Esophagus (tissue), 2 donors: ENCODE measurements at regions not wholly inside any gene's neighbourhood (a gene's known extent, or its start where the extent isn't known, plus 50 kb on each side); places are given as distances from the start of the nearest gene placed in this dataset.
"Not testable (repeated sequence)": the region's sequence is repeated elsewhere in the genome, so short reads cannot be mapped to it uniquely, and the experiment has no call there.

Experiments used
- H3K27ac ChIP-seq, 2 donors: one replicate each; pipeline ENCODE4 v1.5.1; 2013; ENCODE audit warnings: low read depth in 2 of 2, mild to moderate bottlenecking in 2 of 2, inconsistent platforms in 1 of 2, low read length in 1 of 2, moderate library complexity in 1 of 2
- H3K27me3 ChIP-seq, 2 donors: one replicate each; pipeline ENCODE4 v1.6.1; 2013; ENCODE audit warnings: low read length in 2 of 2, control low read depth in 1 of 2, mild to moderate bottlenecking in 1 of 2; ENCODE audit not compliant: insufficient read depth in 2 of 2, control insufficient read depth in 1 of 2
- H3K36me3 ChIP-seq, 2 donors: one replicate each; pipeline ENCODE4 v1.6.1; 2013; ENCODE audit warnings: low read length in 1 of 2; ENCODE audit not compliant: control insufficient read depth in 2 of 2, insufficient read depth in 2 of 2
- H3K4me1 ChIP-seq, 2 donors: one replicate each; pipeline ENCODE4 v1.6.1; 2013; ENCODE audit warnings: low read length in 1 of 2; ENCODE audit not compliant: control insufficient read depth in 2 of 2, insufficient read depth in 2 of 2
- H3K4me3 ChIP-seq, 2 donors: one replicate each; pipeline ENCODE4 v1.5.1; 2013; ENCODE audit warnings: low read length in 2 of 2, mild to moderate bottlenecking in 2 of 2, low read depth in 1 of 2, moderate library complexity in 1 of 2
- H3K9me3 ChIP-seq, 2 donors: one replicate each; pipeline ENCODE4 v1.6.1; 2013; ENCODE audit warnings: mild to moderate bottlenecking in 2 of 2, low read depth in 1 of 2, low read length in 1 of 2, moderate library complexity in 1 of 2; ENCODE audit not compliant: control insufficient read depth in 2 of 2, insufficient read depth in 1 of 2
- WGBS, 2 donors: extraction: QIAGEN DNeasy Blood & Tissue Kit; methylation state at CpG; one replicate each; pipeline ENCODE4 v1.1.7; 2013; 5-methylcytosine and 5-hydroxymethylcytosine counted together
- donor health status: healthy with polysubstance abuse.
- donor health status: Bipolar disorder and iron deficiency.

GRCh38 chr14:54010981-54011380 is 54.4 kb upstream of the BMP4 start:
- Histone ChIP-seq H3K27me3 (no peaks in the 10 kb centered on the region), H3K27ac (no peak overlapping the region), H3K36me3 (no peaks in the 10 kb centered on the region), H3K4me3 (no peak overlapping the region), H3K9me3 (no peaks in the 10 kb centered on the region), H3K4me1 (no peaks in the 10 kb centered on the region)
- 68 to 78% methylated on average over 2 of the region's 2 CpGs for WGBS, 2 donors

- Histone ChIP-seq H3K36me3 (no peaks in the 10 kb centered on the region), H3K4me1 (no peaks in the 10 kb centered on the region), H3K27ac (no peak overlapping the region), H3K4me3 (no peak overlapping the region), H3K27me3 (no peaks in the 10 kb centered on the region), H3K9me3 (no peaks in the 10 kb centered on the region)
- 75 to 79% methylated on average over 2 of the region's 2 CpGs for WGBS, 2 donors
Observed at GRCh38 chr14:54023027-54023426, 66.4 kb upstream of the BMP4 start.

- no peaks in the 10 kb centered on the region for H3K36me3 ChIP-seq
- no peak overlapping the region for H3K4me3 ChIP-seq
- H3K4me1 ChIP-seq = no peaks in the 10 kb centered on the region
- WGBS, 2 donors = 60 to 73% methylated on average over 1 of the region's 1 CpG
- H3K9me3 ChIP-seq = no peaks in the 10 kb centered on the region
- no peak overlapping the region for H3K27ac ChIP-seq
- no peaks in the 10 kb centered on the region for H3K27me3 ChIP-seq
Observed at GRCh38 chr14:54025661-54026060, 69.0 kb upstream of the BMP4 start.

DNA sequence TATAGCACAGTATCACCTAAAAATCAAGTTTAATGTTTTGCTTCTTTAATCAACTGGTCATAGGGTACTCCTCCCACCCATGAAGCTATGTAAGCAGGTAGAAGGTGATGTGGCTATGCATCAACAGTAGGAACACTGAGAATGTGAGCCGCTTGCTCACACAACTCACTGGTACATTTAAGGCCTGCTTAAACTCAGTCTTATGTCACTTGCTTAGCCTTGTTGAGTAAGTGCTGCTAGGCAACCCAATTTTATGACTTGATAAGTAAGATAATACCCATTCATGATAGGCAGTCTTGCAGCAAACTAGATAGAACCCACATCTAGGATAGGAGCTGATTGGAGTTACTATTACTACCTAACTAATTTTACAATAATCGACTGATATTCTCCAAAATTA is 70.0 kb upstream of the BMP4 start:
- Histone ChIP-seq H3K9me3 (no peaks in the 10 kb centered on the region), H3K27me3 (no peaks in the 10 kb centered on the region), H3K4me3 (no peak overlapping the region), H3K27ac (no peak overlapping the region), H3K36me3 (no peaks in the 10 kb centered on the region), H3K4me1 (no peaks in the 10 kb centered on the region)
- WGBS, 2 donors = 83 to 95% methylated on average over 2 of the region's 2 CpGs

GRCh38 chr14:54030996-54031395 is 74.4 kb upstream of the BMP4 start:
- H3K9me3 ChIP-seq, H3K4me1 ChIP-seq, H3K27me3 ChIP-seq, H3K27ac ChIP-seq, H3K36me3 ChIP-seq, H3K4me3 ChIP-seq: not testable (repeated sequence)
- WGBS, 2 donors = 74 to 81% methylated on average over 1 of the region's 1 CpG

DNA sequence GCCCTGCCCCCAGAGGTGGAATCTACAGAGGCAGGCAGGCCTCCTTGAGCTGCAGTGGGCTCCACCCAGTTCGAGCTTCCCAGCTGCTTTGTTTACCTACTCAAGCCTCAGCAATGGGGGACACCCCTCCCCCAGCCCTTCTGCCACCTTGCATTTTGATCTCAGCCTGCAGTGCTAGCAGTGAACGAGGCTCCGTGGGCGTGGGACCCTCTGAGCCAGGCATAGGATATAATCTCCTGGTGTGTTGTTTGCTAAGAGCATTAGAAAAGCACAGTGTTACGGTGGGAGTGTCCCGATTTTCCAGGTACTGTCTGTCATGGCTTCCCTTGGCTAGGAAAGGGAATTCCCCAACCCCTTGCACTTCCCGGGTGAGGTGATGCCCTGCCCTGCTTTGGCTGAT is 76.7 kb upstream of the BMP4 start:
- H3K4me3 ChIP-seq, H3K36me3 ChIP-seq, H3K4me1 ChIP-seq, H3K9me3 ChIP-seq, H3K27me3 ChIP-seq, H3K27ac ChIP-seq: not testable (repeated sequence)
- 88 to 89% methylated on average over 7 of the region's 7 CpGs for WGBS, 2 donors

DNA sequence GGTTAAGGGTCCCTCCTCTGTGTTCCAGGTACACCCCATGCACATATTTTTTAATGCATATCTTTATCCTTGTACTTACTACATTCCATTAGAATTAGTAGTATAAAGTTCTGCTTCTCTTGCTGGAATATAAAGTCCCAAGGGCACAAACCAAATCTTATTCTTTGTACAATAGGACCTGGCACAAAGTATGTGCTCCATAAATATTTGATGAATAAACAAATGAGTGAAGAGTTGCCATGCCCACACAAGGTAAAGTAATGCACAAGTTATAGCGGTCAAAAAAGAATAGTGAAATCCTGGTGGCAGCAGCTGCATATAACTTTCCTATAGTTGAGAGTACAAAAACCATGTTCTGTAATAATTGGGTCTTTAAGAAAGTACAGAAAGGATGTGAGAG is 82.1 kb upstream of the BMP4 start:
- Histone ChIP-seq H3K9me3 (no peaks in the 10 kb centered on the region), H3K4me3 (no peak overlapping the region)
- WGBS, 2 donors = 82 to 84% methylated on average over 1 of the region's 1 CpG

GRCh38 chr14:54039311-54039710 is 82.7 kb upstream of the BMP4 start:
- WGBS, 2 donors = 66 to 73% methylated on average over 2 of the region's 2 CpGs
- H3K36me3 ChIP-seq = no peaks in the 10 kb centered on the region
- H3K27ac ChIP-seq = no peak overlapping the region

More for the DNA sequence above, 82.1 kb upstream of the BMP4 start:
- Histone ChIP-seq H3K36me3 (no peaks in the 10 kb centered on the region), H3K4me1 (no peaks in the 10 kb centered on the region), H3K27me3 (peaks cover 0 to 3% of the 10 kb centered on the region in 2 donors), H3K27ac (no peak overlapping the region)

GRCh38 chr14:54040846-54041245 is 84.2 kb upstream of the BMP4 start:
- no peak overlapping the region for H3K27ac ChIP-seq
- H3K27me3 ChIP-seq = no peaks in the 10 kb centered on the region
- H3K9me3 ChIP-seq = no peaks in the 10 kb centered on the region
- no peak overlapping the region for H3K4me3 ChIP-seq
- no peaks in the 10 kb centered on the region for H3K36me3 ChIP-seq
- H3K4me1 ChIP-seq = no peaks in the 10 kb centered on the region

More at GRCh38 chr14:54039311-54039710, 82.7 kb upstream of the BMP4 start:
- Histone ChIP-seq H3K27me3 (peaks cover 0 to 3% of the 10 kb centered on the region in 2 donors), H3K9me3 (no peaks in the 10 kb centered on the region), H3K4me1 (no peaks in the 10 kb centered on the region), H3K4me3 (no peak overlapping the region)

DNA sequence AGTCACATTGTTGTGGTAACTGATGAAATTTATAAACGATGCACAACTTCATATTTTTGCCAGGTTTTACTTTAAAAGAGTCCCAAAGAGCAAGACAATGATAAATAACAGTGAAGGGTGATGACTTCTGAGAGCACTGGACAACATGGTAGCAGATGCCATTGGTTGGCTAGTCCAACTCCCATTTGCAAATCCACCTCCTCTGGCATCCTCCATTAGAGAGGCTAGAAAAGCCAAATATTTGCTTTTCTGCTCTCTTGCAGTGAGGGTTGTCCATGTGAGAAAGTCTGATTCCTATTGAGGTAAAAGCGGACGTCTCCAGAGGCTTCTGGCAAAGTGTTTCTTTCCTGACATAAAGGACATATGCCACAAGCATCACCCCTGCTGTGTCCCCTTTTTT is 89.6 kb upstream of the BMP4 start:
- Histone ChIP-seq H3K27me3 (no peaks in the 10 kb centered on the region), H3K4me1 (no peaks in the 10 kb centered on the region), H3K27ac (no peak overlapping the region), H3K4me3 (no peak overlapping the region), H3K9me3 (no peaks in the 10 kb centered on the region), H3K36me3 (no peaks in the 10 kb centered on the region)
- 33 to 42% methylated on average over 3 of the region's 3 CpGs for WGBS, 2 donors
